Activated CD4-positive, alpha-beta T cell treated with anti-CD3 and anti-CD28 coated beads for 36 hours (primary cell): ENCODE measurements at regions not wholly inside any gene's neighbourhood (a gene's known extent, or its start where the extent isn't known, plus 50 kb on each side); places are given as distances from the start of the nearest gene placed in this dataset.
"Not testable (repeated sequence)": the region's sequence is repeated elsewhere in the genome, so short reads cannot be mapped to it uniquely, and the experiment has no call there.

Experiments
- ATAC-seq: fragments of 200-7000 bp; cut with Tn5 transposase; one replicate; pipeline ENCODE4 v1.10.0; 2021; ENCODE audit warnings: mild to moderate bottlenecking, moderate library complexity
- CTCF ChIA-PET: fragments of 350-600 bp; sonication (Branson Sonifier 250); formaldehyde crosslinking; loops from one replicate; lab custom pipeline; 2021; ENCODE audit warnings: antibody characterized with exemption; lab: Charles Lee
- POLR2A ChIA-PET: fragments of 350-600 bp; sonication (Branson Sonifier 250); formaldehyde crosslinking; loops from one replicate; lab custom pipeline; 2021; ENCODE audit warnings: antibody characterized with exemption, inconsistent platforms; lab: Charles Lee
- DNase-seq: peaks from one replicate; pipeline ENCODE4 v3.0.0-alpha.2; 2020
- H3K27ac Mint-ChIP-seq: one replicate; pipeline ENCODE4 v1.8.0; 2021; ENCODE audit warnings: mixed read lengths
- H3K27me3 Mint-ChIP-seq: one replicate; pipeline ENCODE4 v1.8.0; 2021; ENCODE audit warnings: mixed read lengths
- H3K36me3 Mint-ChIP-seq: one replicate; pipeline ENCODE4 v1.8.0; 2021; ENCODE audit warnings: low read depth, mixed read lengths
- H3K4me1 Mint-ChIP-seq: one replicate; pipeline ENCODE4 v1.8.0; 2021; ENCODE audit warnings: mixed read lengths
- H3K4me3 Mint-ChIP-seq: one replicate; pipeline ENCODE4 v1.8.0; 2021; ENCODE audit warnings: mild to moderate bottlenecking, moderate library complexity, mixed read lengths
- H3K9me3 Mint-ChIP-seq: one replicate; pipeline ENCODE4 v1.8.0; 2021; ENCODE audit warnings: low read depth, mixed read lengths
- intact Hi-C, 2 experiments: fragments of 100-400 bp; cut with DNase I in 1 of 2; cut with micrococcal nuclease in 1 of 2; formaldehyde crosslinking; loops; one replicate each; pipeline versions ENCODE4 v1.14.2 to v1.15.1; 2022 to 2024; cut with DNase I, micrococcal nuclease

- ATAC-seq = peak; percentile 57
- intact Hi-C loops, H3K4me1 Mint-ChIP-seq, H3K36me3 Mint-ChIP-seq, H3K27me3 Mint-ChIP-seq, H3K9me3 Mint-ChIP-seq, H3K4me3 Mint-ChIP-seq, H3K27ac Mint-ChIP-seq, POLR2A ChIA-PET, CTCF ChIA-PET: not testable (repeated sequence)
- DNase-seq = peak; percentile 8
Observed at GRCh38 chr1:146710838-146711521, 227.1 kb upstream of the NBPF12 start.

- H3K9me3 Mint-ChIP-seq, POLR2A ChIA-PET, intact Hi-C loops, H3K27ac Mint-ChIP-seq, H3K36me3 Mint-ChIP-seq, H3K4me3 Mint-ChIP-seq, H3K27me3 Mint-ChIP-seq, ATAC-seq, DNase-seq, CTCF ChIA-PET, H3K4me1 Mint-ChIP-seq: not testable (repeated sequence)
Observed at GRCh38 chr1:146709302-146709701, 228.8 kb upstream of the NBPF12 start.

GRCh38 chr1:146704162-146704724, 233.9 kb upstream of the NBPF12 start:
- H3K4me1 Mint-ChIP-seq, H3K4me3 Mint-ChIP-seq, H3K36me3 Mint-ChIP-seq, H3K9me3 Mint-ChIP-seq, DNase-seq, ATAC-seq, POLR2A ChIA-PET, H3K27ac Mint-ChIP-seq, intact Hi-C loops, CTCF ChIA-PET, H3K27me3 Mint-ChIP-seq: not testable (repeated sequence)

GRCh38 chr1:146701320-146701719, 236.8 kb upstream of the NBPF12 start:
- H3K36me3 Mint-ChIP-seq, H3K9me3 Mint-ChIP-seq, ATAC-seq, POLR2A ChIA-PET, H3K4me3 Mint-ChIP-seq, DNase-seq, H3K27me3 Mint-ChIP-seq, H3K4me1 Mint-ChIP-seq, CTCF ChIA-PET, intact Hi-C loops: not testable (repeated sequence)
- H3K27ac Mint-ChIP-seq = peak overlapping the region; percentile 8

GRCh38 chr1:146695388-146695787, 242.7 kb upstream of the NBPF12 start:
- H3K36me3 Mint-ChIP-seq, intact Hi-C loops, H3K4me1 Mint-ChIP-seq, DNase-seq, H3K27me3 Mint-ChIP-seq, H3K27ac Mint-ChIP-seq, CTCF ChIA-PET, POLR2A ChIA-PET, ATAC-seq, H3K4me3 Mint-ChIP-seq, H3K9me3 Mint-ChIP-seq: not testable (repeated sequence)

GRCh38 chr1:146691798-146692197, 246.3 kb upstream of the NBPF12 start:
- CTCF ChIA-PET, H3K27ac Mint-ChIP-seq, H3K4me1 Mint-ChIP-seq, H3K9me3 Mint-ChIP-seq, intact Hi-C loops, H3K36me3 Mint-ChIP-seq, ATAC-seq, POLR2A ChIA-PET, DNase-seq, H3K27me3 Mint-ChIP-seq, H3K4me3 Mint-ChIP-seq: not testable (repeated sequence)

- CTCF ChIA-PET, H3K36me3 Mint-ChIP-seq, H3K4me3 Mint-ChIP-seq, intact Hi-C loops, DNase-seq, POLR2A ChIA-PET, ATAC-seq, H3K9me3 Mint-ChIP-seq, H3K27me3 Mint-ChIP-seq, H3K4me1 Mint-ChIP-seq, H3K27ac Mint-ChIP-seq: not testable (repeated sequence)
Observed at GRCh38 chr1:146688893-146689292, 249.2 kb upstream of the NBPF12 start.

DNA sequence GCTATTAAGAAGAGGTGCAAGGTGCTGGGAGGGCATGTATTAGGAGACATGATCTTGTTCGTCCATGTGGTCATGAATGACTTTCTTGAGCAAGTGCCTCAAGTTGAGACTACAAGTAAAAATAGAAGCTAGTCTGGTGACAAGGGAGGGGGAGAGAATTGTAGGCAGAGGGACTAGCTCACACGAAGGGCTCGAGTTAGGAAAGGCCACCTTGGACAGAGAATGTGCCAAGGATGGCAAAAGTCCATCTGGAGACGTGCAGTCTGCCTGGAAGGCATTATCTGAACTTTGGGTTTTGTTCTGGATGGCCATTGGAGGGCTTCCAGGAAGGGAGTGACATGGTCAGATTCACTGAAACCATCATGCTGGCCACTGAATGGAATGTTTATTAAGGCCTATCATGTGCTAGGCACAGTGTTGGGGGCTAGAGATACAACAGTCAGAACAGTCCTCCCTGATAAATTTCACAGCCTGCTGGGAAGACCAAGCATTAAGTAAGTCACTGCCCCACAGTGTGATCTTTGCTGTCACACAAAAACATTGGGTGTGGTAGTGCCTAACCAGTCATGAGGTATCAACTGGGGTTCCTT, 251.3 kb upstream of the NBPF12 start:
- H3K4me1 Mint-ChIP-seq, H3K27me3 Mint-ChIP-seq, DNase-seq, H3K36me3 Mint-ChIP-seq, H3K9me3 Mint-ChIP-seq, POLR2A ChIA-PET, intact Hi-C loops, CTCF ChIA-PET, H3K4me3 Mint-ChIP-seq, H3K27ac Mint-ChIP-seq, ATAC-seq: not testable (repeated sequence)

GRCh38 chr1:146683126-146683429, 255.0 kb upstream of the NBPF12 start:
- DNase-seq, H3K27me3 Mint-ChIP-seq, ATAC-seq, H3K4me1 Mint-ChIP-seq, H3K4me3 Mint-ChIP-seq, H3K36me3 Mint-ChIP-seq, intact Hi-C loops, POLR2A ChIA-PET, CTCF ChIA-PET, H3K27ac Mint-ChIP-seq, H3K9me3 Mint-ChIP-seq: not testable (repeated sequence)

DNA sequence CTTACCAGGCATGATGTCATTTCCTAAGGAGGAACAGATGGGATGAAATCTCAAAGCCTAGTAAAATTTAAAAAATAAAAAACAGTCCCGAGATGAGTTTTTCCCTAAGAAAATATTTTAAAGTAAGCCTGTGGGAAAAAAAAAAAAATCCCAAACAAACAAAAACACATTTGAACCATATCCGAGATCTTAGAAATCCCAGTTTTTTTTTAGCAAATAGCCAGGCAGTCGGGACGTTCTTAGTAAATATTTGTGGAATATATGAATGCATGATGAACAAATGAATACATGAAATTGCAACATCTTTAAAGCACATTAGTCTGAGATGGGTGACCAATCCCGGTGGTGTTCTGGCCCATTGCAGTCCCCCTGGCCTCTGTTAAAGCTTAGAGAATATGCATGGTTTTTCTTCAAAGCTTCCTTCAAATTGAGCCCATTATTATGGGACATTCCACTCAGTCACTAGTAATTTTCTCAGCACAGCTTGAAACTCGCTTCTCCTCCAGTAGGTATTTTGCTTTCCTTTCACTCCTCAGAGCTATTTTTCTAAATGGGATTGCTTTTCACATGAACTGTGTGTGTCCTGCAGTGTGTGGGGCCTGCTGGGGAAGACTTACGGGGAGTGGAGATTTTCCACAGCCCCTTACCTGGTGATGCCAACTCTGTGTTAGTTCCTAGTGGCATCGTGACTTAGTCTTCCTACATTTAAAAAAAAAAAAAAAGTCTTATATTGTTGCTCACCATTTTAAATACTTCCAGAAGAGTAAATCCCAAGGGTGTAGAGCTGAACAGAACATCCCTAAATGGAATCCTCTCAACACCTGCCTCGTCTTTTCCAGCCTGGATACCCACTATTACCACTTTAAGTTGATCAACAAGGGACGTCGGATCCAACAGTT, 255.6 kb upstream of the NBPF12 start:
- H3K36me3 Mint-ChIP-seq, H3K27me3 Mint-ChIP-seq, H3K27ac Mint-ChIP-seq, H3K4me3 Mint-ChIP-seq, ATAC-seq, POLR2A ChIA-PET, H3K4me1 Mint-ChIP-seq, intact Hi-C loops, H3K9me3 Mint-ChIP-seq, DNase-seq, CTCF ChIA-PET: not testable (repeated sequence)

DNA sequence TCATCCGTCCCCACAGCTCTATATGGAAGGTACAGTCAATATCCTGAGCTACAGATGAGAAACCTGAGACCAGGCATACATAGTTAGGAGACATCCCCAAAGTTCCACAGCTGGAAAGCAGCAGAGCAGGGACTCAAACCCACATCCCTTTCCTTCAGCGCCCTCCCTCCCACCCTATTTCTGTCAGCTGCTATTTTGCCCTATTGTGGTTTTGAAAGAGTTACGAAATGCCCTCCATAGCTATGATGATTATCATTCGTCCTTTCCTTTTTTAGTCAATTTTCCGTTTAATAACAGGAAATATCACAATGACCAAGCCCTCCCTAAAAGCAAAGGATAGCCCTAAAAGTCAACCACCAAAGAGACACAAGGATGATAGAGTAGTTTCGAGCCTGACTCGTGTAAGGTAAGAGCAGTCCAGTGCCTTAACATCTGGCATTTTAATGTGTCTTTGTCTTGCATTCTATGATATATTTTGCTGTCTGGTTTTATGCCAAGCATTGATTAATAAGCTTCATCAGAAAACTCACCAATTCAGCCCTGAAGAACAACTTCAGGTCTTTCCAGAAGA, 264.3 kb upstream of the NBPF12 start:
- H3K27me3 Mint-ChIP-seq, CTCF ChIA-PET, H3K27ac Mint-ChIP-seq, H3K4me1 Mint-ChIP-seq, H3K4me3 Mint-ChIP-seq, H3K9me3 Mint-ChIP-seq, ATAC-seq, POLR2A ChIA-PET, DNase-seq, intact Hi-C loops, H3K36me3 Mint-ChIP-seq: not testable (repeated sequence)
